AG04449 (cell line): ENCODE measurements at regions not wholly inside any gene's neighbourhood (a gene's known extent, or its start where the extent isn't known, plus 50 kb on each side); places are given as distances from the start of the nearest gene placed in this dataset.

Experiments
- CTCF ChIA-PET: fragments of 350-600 bp; formaldehyde crosslinking; extraction: SDS; loops from one replicate; lab custom pipeline; 2021; ENCODE audit warnings: antibody characterized with exemption; lab: Yijun Ruan, JAX
- POLR2A ChIA-PET: fragments of 400-600, 350-600 bp; formaldehyde crosslinking; extraction: SDS; loops from one replicate; lab custom pipeline; 2020; ENCODE audit warnings: antibody characterized with exemption, inconsistent platforms; lab: Yijun Ruan, JAX
- DNase-seq: peaks from one replicate; pipeline ENCODE4 v3.0.0-alpha.2; 2010; ENCODE audit warnings: low read depth, low spot score
- H3K4me3 ChIP-seq: 2 replicates; pipeline ENCODE4 v1.5.1; 2011; ENCODE audit warnings: low read depth, mild to moderate bottlenecking, control low read depth, low read length
- TF ChIP-seq, protein P1 (sequence below): IDR thresholded peaks from one replicate; pipeline ENCODE4 v1.5.1; 2011; ENCODE audit warnings: mild to moderate bottlenecking, moderate library complexity, low read length, control low read depth, inconsistent platforms; ENCODE audit not compliant: insufficient read depth; ENCODE audit errors: missing control alignments

DNA sequence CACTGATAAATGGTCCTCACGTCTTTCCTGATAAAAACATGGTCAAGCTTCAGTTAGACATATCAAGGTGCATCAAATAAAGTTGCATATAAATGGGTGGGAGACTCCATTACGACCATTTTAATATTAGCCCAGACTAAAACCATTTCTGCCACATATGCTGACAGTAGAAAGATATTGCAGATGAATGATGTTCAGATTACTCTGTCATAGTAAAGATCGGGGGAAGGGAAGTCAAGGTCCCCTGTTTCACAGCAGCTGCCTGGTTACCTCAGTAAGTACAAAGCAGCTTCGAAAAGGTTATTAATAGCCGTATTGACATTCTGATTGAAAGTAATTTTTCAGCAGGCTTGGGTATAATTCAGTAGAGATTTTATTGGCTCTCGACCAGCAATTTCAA is 927.7 kb upstream of the CDH2 start:
- TF ChIP-seq, protein P1, sequence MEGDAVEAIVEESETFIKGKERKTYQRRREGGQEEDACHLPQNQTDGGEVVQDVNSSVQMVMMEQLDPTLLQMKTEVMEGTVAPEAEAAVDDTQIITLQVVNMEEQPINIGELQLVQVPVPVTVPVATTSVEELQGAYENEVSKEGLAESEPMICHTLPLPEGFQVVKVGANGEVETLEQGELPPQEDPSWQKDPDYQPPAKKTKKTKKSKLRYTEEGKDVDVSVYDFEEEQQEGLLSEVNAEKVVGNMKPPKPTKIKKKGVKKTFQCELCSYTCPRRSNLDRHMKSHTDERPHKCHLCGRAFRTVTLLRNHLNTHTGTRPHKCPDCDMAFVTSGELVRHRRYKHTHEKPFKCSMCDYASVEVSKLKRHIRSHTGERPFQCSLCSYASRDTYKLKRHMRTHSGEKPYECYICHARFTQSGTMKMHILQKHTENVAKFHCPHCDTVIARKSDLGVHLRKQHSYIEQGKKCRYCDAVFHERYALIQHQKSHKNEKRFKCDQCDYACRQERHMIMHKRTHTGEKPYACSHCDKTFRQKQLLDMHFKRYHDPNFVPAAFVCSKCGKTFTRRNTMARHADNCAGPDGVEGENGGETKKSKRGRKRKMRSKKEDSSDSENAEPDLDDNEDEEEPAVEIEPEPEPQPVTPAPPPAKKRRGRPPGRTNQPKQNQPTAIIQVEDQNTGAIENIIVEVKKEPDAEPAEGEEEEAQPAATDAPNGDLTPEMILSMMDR, result no peak
- ChIA-PET POLR2A (no interaction called here), CTCF (no interaction called here)
- H3K4me3 ChIP-seq, result no peak overlapping the region
- no peak for DNase-seq

DNA sequence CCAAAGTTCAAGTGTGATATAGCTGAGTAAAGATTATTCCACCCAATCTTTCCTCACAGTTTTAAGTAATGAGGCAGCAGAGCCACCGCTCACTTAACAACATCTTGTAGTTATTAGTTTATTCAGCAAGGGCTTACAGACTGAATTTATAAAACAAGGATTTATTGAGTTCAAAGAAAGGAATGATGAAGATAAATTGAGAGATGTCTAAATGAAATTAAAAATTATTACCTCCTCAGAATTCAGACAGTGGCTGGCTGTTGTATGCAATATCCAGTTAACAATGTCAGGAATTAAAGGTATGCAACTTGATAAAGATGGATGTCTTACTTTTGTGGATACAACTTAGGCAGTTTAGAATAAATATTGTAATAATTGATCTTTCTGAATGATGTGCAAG is 927.3 kb upstream of the CDH2 start:
- no peak for DNase-seq
- ChIA-PET CTCF (no interaction called here), POLR2A (no interaction called here)
- no peak overlapping the region for H3K4me3 ChIP-seq
- TF ChIP-seq, protein P1, result no peak

DNA sequence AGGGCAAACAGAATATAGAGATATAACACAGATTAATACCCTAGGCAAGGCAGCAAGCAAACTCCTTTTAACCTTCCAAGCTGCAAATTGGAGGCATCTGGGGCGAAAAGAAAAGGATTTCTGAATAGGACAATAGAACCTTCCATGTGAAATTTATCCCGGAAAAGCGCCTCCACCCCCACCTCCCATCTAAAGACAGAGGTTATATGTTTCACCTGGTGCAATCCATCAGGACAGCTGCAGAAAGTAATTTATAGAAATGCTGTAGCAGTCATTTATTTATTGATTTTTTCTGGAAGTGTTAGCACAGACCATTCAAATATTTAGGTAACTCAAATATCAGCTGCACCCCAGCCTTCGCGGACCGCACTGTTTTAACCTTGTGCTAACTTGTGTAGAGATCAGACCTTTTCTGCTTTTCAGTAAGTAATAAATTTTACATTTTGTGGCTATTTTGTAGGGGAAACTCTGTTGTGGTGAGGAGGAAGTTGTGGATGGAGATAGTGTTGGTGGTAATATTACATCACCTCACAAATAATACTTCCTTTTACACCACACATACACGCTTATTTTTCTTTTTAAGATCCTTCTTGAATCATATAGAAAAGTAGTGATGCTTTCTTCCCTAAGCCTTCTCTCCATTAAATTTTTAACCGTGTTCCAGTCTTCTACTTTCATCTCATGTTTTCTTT is 919.3 kb upstream of the CDH2 start:
- CTCF ChIA-PET, result no interaction called here
- POLR2A ChIA-PET, result no interaction called here
- TF ChIP-seq, protein P1, result no peak
- H3K4me3 ChIP-seq, result no peak overlapping the region
- DNase-seq, result no peak

DNA sequence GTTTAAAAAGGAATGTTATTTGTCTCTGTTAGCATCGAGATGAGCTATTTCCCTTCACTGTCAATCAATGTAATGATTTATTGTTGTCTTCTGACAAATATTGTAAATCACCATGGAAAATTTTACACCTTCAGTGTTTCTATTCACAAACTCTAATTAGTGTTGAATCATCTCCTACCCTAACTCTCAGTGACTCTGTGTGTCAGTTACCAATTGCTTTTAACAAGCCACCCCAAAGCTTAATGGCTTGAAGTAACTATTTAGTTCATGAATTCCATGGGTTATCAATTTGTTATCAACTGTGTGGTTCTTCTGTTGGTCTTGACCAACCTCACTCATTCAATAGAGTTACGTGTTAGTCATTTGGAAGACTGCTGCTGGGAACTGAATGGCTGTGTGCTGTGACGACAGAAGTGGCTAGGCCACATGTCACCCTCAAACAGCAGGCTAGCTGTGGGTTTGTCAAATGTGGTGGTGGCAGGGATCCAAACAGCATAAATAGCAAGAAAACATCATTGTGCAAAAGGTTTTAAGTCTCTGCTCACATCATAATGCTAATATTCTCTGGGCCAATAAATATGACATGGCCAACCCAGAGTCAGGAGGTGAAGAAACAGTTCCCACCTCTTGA is 910.8 kb upstream of the CDH2 start:
- POLR2A ChIA-PET, result interaction anchor here (0.6 kb wide), 1 partner anchor 187 kb away, joined by 4 read pairs; no protein-coding TSS in a partner anchor
- DNase-seq, result no peak
- TF ChIP-seq, protein P1, result no peak
- no peak overlapping the region for H3K4me3 ChIP-seq
- CTCF ChIA-PET, result interaction anchor here (0.9 kb wide), 1 partner anchor 21 kb away, joined by 3 read pairs; no protein-coding TSS in a partner anchor

DNA sequence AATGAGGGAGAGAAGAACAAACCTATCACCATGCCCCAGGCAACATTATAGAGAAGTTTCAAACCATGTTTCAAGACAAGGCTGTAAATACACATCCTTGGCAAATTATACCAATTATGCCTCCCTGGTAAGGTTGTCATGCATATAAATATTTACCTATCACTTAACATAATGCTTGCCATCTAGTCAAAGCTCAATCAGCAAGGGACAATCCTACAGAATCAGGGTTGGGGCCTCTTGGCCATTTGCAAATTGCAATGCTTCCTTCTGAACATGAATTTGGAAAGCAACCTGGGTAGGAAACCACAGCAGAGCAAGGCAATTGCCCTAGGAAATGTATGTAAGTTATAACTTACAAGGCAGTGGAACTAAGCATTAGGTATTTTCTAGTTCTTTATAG is 907.2 kb upstream of the CDH2 start:
- no peak overlapping the region for H3K4me3 ChIP-seq
- DNase-seq, result no peak
- TF ChIP-seq, protein P1, result no peak
- ChIA-PET POLR2A (no interaction called here), CTCF (no interaction called here)

DNA sequence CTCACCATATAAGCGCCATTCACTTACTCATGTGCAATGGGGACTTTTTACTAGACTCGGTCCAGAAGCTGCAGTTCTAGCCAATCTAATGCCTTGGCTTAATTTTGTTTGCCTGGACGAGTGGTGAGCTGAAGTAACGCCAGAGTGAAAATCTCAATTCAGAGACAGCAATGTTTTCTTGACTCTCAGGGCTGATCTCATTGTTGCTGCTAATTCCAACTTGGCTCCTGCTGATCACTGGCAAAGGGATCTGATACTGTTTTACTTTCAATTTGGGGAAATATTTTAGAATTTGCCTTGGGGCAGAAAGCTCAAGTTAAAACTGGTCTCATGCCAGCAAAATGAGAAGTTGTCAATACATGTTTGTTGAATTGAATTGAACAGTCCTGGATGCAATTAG is 906.6 kb upstream of the CDH2 start:
- TF ChIP-seq, protein P1, result no peak
- no peak overlapping the region for H3K4me3 ChIP-seq
- ChIA-PET CTCF (no interaction called here), POLR2A (no interaction called here)
- no peak for DNase-seq
